ENCODE measurements at regions not wholly inside any gene's neighbourhood (a gene's known extent, or its start where the extent isn't known, plus 50 kb on each side); places are given as distances from the start of the nearest gene placed in this dataset.

- TF ChIP-seq POLR2AphosphoS5 (IDR thresholded peaks at IDR 0.05; ENCODE audit: low read depth, low read length) (no peak), TAF1 (IDR thresholded peaks at IDR 0.05; ENCODE audit: low read depth, low read length) (no peak), POLR2A (IDR thresholded peaks at IDR 0.05; ENCODE audit: low read depth, low read length) (no peak), SPI1 (IDR thresholded peaks at IDR 0.05; ENCODE audit: low read depth, low read length) (no peak), PAX5 (IDR thresholded peaks at IDR 0.05; ENCODE audit: insufficient read depth, low read length, severe bottlenecking) (no peak), POU2F2 (IDR thresholded peaks at IDR 0.05; ENCODE audit: low read depth, low read length) (no peak)
Measured at GRCh38 chr10:128457136-128457535, 330.9 kb upstream of the MKI67 start.

Measured in GM12891 (cell line).